ENCODE measurements at regions not wholly inside any gene's neighbourhood (a gene's known extent, or its start where the extent isn't known, plus 50 kb on each side); places are given as distances from the start of the nearest gene placed in this dataset.

DNA sequence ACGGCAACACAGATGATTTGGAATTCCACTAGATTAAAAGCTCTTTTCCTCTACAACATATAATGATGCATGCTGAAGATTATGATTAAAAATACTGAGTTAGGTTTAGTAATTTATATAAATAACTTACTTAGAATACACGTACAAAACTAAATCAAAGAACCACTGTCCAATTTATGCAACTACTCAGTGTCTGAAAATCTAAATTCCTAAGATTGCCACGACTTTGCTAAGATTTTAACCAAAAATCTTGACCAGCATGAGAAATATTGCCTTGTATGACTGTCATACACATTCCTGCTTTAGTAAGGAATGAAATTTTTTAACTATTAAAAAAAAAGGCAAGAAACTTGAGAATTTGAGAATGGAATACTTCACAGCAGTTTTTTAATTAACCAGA lies 292.4 kb downstream of the ZNF608 start:
- TF ChIP-seq, protein P1, sequence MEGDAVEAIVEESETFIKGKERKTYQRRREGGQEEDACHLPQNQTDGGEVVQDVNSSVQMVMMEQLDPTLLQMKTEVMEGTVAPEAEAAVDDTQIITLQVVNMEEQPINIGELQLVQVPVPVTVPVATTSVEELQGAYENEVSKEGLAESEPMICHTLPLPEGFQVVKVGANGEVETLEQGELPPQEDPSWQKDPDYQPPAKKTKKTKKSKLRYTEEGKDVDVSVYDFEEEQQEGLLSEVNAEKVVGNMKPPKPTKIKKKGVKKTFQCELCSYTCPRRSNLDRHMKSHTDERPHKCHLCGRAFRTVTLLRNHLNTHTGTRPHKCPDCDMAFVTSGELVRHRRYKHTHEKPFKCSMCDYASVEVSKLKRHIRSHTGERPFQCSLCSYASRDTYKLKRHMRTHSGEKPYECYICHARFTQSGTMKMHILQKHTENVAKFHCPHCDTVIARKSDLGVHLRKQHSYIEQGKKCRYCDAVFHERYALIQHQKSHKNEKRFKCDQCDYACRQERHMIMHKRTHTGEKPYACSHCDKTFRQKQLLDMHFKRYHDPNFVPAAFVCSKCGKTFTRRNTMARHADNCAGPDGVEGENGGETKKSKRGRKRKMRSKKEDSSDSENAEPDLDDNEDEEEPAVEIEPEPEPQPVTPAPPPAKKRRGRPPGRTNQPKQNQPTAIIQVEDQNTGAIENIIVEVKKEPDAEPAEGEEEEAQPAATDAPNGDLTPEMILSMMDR (IDR thresholded peaks at IDR 0.05): no peak
- TF ChIP-seq POLR2A (IDR thresholded peaks at IDR 0.05): no peak
